ENCODE measurements at regions not wholly inside any gene's neighbourhood (a gene's known extent, or its start where the extent isn't known, plus 50 kb on each side); places are given as distances from the start of the nearest gene placed in this dataset.

DNA sequence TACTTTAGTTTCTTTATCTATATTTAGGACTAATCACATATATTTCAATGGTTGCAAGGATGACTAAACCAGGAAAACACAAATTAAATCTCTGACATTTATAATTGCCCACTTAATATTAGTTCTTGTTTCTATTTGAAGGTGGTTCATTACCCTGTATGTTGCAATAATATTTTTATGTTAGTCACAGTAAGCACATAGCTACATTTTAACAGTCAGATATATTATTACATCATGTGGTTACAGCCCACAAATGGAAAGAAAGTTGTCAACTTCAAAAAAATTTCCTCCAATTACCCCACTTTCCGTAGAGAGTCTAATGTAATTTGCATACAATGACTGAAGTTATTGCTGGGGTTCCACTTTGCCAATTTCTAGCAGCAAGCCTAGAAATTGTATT, 114.6 kb downstream of the TUSC7 start (continued):
- no peak for TF ChIP-seq SIRT6 (IDR thresholded peaks at IDR 0.05; ENCODE audit: low read length)
- no peak for TF ChIP-seq JUN (IDR thresholded peaks at IDR 0.05; ENCODE audit: low read depth, low read length)
- TF ChIP-seq SUZ12 (IDR thresholded peaks at IDR 0.05; ENCODE audit: low read length), result no peak
- no peak for TF ChIP-seq BACH1 (IDR thresholded peaks at IDR 0.05; ENCODE audit: low read length)
- TF ChIP-seq E2F6 (IDR thresholded peaks at IDR 0.05), result no peak
